Stimulated activated naive B cell treated with anti-CD40 and anti-IgM and Interleukin-4, amounts not matched to agents 10 μg/mL and 1 μg/mL and 100 μg/mL, for 72 hours (primary cell): ENCODE measurements at regions not wholly inside any gene's neighbourhood (a gene's known extent, or its start where the extent isn't known, plus 50 kb on each side); places are given as distances from the start of the nearest gene placed in this dataset.

Source experiments
- ATAC-seq, 2 donors: fragments of 150-1000 bp; cut with Tn5 transposase; replicated peaks; 2 replicates each; pipeline ENCODE4 v1.10.0; 2021; ENCODE audit warnings: moderate library complexity in 1 of 2
- DNase-seq: peaks from one replicate; pipeline ENCODE4 v3.0.0; 2021
- H3K27ac Mint-ChIP-seq: one replicate; pipeline ENCODE4 v1.8.0; 2022; ENCODE audit warnings: mild to moderate bottlenecking, mixed read lengths
- H3K27me3 Mint-ChIP-seq, 2 donors: one replicate each; pipeline ENCODE4 v1.8.0; 2022; ENCODE audit warnings: mixed read lengths in 2 of 2
- H3K36me3 Mint-ChIP-seq, 2 donors: one replicate each; pipeline ENCODE4 v1.8.0; 2022; ENCODE audit warnings: mixed read lengths in 2 of 2, mild to moderate bottlenecking in 1 of 2
- H3K4me1 Mint-ChIP-seq, 2 donors: one replicate each; pipeline ENCODE4 v1.8.0; 2022; ENCODE audit warnings: mixed read lengths in 2 of 2, mild to moderate bottlenecking in 1 of 2
- H3K4me3 Mint-ChIP-seq, 2 donors: one replicate each; pipeline ENCODE4 v1.8.0; 2022; ENCODE audit warnings: mild to moderate bottlenecking in 2 of 2, mixed read lengths in 2 of 2, moderate library complexity in 1 of 2
- H3K9me3 Mint-ChIP-seq, 2 donors: one replicate each; pipeline ENCODE4 v1.8.0; 2022; ENCODE audit warnings: mixed read lengths in 2 of 2, mild to moderate bottlenecking in 1 of 2

DNA sequence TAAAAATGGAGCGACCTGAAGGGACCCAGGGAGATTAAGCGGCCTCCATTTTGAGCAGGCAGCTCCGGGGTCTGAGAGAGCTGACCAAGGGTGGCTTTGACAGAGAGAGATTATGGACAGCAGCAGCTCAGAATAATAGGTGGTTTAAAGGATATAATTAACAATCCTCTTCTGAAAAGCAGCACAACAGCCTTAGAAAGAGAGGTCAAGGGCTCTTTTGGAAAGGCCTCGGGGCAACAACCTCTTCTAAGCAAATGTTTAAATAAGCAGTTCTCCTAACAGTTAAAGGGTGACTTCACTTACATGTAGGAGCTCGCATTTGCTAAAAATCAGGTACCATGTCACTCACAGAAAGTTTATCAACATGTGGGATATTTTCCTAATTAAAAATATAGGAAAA, 87.2 kb upstream of the FRMD6 start:
- no peak overlapping the region for H3K27ac Mint-ChIP-seq
- no peaks in the 10 kb centered on the region for H3K4me1 Mint-ChIP-seq
- no peaks in the 10 kb centered on the region for H3K36me3 Mint-ChIP-seq
- ATAC-seq (no peak), DNase-seq (no peak)
- H3K9me3 Mint-ChIP-seq, result no peaks in the 10 kb centered on the region
- no peak overlapping the region for H3K4me3 Mint-ChIP-seq
- H3K27me3 Mint-ChIP-seq, result peaks cover 0 to 3% of the 10 kb centered on the region in 2 donors

GRCh38 chr14:51564986-51565604, 86.6 kb upstream of the FRMD6 start:
- no peak overlapping the region for H3K4me3 Mint-ChIP-seq
- H3K27me3 Mint-ChIP-seq, result no peaks in the 10 kb centered on the region
- no peaks in the 10 kb centered on the region for H3K4me1 Mint-ChIP-seq
- H3K36me3 Mint-ChIP-seq, result no peaks in the 10 kb centered on the region
- H3K27ac Mint-ChIP-seq, result no peak overlapping the region
- no peak for ATAC-seq
- H3K9me3 Mint-ChIP-seq, result no peaks in the 10 kb centered on the region
- no peak for DNase-seq

- no peak for ATAC-seq
- no peak overlapping the region for H3K4me3 Mint-ChIP-seq
- H3K4me1 Mint-ChIP-seq, result no peaks in the 10 kb centered on the region
- H3K9me3 Mint-ChIP-seq, result no peaks in the 10 kb centered on the region
- H3K27me3 Mint-ChIP-seq, result peaks cover 6 to 7% of the 10 kb centered on the region in 2 donors
- no peaks in the 10 kb centered on the region for H3K36me3 Mint-ChIP-seq
- no peak overlapping the region for H3K27ac Mint-ChIP-seq
- DNase-seq, result no peak
Measured at GRCh38 chr14:51566831-51567582, 84.7 kb upstream of the FRMD6 start.

- H3K4me1 Mint-ChIP-seq, result no peaks in the 10 kb centered on the region
- no peak overlapping the region for H3K27ac Mint-ChIP-seq
- no peak for ATAC-seq
- no peaks in the 10 kb centered on the region for H3K36me3 Mint-ChIP-seq
- peaks cover 11 to 15% of the 10 kb centered on the region in 2 donors for H3K27me3 Mint-ChIP-seq
- H3K4me3 Mint-ChIP-seq, result no peak overlapping the region
- no peaks in the 10 kb centered on the region for H3K9me3 Mint-ChIP-seq
- DNase-seq, result no peak
Measured at GRCh38 chr14:51568366-51568765, 83.3 kb upstream of the FRMD6 start.

DNA sequence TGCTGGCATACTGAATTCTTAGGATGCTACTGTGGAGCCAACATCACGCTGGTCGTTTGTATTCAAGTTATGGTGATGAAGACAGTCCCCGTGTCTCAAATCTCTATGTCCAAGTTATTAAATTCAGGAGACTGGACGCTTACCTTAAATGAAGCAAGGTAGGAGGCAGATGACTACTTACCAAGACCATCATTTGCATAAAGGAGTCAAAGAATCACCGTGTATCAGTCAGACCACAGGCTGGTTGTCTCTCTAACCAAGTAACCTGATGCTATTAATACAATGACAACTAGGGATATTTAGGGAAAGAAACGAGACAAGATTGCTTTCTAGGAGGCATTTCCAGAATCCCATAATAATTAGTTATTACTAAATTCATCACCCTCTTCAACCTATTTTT, 78.1 kb upstream of the FRMD6 start:
- ATAC-seq (no peak), DNase-seq (no peak)
- Mint-ChIP-seq H3K36me3 (no peaks in the 10 kb centered on the region), H3K4me3 (no peak overlapping the region), H3K9me3 (no peaks in the 10 kb centered on the region), H3K27ac (no peak overlapping the region), H3K27me3 (peaks cover 40% of the 10 kb centered on the region in 2 donors), H3K4me1 (no peaks in the 10 kb centered on the region)

DNA sequence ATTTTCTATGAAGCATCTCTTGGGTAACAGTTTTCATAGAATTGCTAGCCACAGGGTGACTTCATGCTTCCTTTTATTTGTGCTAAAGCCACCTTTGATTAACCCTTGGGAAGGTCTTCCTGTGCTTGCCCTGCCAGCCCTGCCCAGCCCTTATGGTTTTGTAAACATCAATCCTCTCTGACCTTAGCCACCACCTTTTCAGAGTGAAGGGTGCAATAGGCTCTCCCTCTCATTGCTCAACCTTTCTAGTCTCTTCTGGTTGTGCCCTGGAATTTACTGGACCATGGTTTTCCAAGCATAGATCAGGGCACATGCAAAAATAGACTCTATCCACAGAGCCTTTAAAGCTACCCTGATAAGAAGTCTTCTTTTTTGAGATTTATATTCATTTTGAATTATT, 77.7 kb upstream of the FRMD6 start:
- H3K27me3 Mint-ChIP-seq, result peaks cover 40 to 41% of the 10 kb centered on the region in 2 donors
- DNase-seq, result no peak
- H3K27ac Mint-ChIP-seq, result no peak overlapping the region
- no peaks in the 10 kb centered on the region for H3K9me3 Mint-ChIP-seq
- H3K36me3 Mint-ChIP-seq, result no peaks in the 10 kb centered on the region
- no peak overlapping the region for H3K4me3 Mint-ChIP-seq
- H3K4me1 Mint-ChIP-seq, result no peaks in the 10 kb centered on the region
- ATAC-seq, result no peak

GRCh38 chr14:51575349-51576116, 76.2 kb upstream of the FRMD6 start:
- Mint-ChIP-seq H3K4me3 (no peak overlapping the region), H3K4me1 (no peaks in the 10 kb centered on the region), H3K27me3 (peaks cover 39 to 44% of the 10 kb centered on the region in 2 donors), H3K36me3 (no peaks in the 10 kb centered on the region), H3K27ac (no peak overlapping the region), H3K9me3 (no peaks in the 10 kb centered on the region)
- ATAC-seq (no peak), DNase-seq (no peak)

DNA sequence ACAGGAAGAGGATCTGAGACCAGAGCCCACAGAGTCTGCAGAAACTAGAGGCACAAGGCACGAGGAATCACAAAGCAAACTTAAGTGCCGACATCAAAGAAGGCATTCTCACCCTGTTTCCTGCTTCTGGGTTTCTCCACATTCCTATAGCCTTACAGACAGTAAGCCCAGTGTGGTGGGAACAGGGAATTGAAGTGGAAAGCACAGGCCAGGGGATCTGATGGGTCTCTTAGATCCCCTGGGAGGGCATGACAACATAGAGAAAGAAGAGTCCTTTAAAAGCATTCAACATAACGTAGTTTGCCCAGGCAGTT, 75.6 kb upstream of the FRMD6 start:
- peaks cover 38 to 40% of the 10 kb centered on the region in 2 donors for H3K27me3 Mint-ChIP-seq
- H3K9me3 Mint-ChIP-seq, result no peaks in the 10 kb centered on the region
- no peaks in the 10 kb centered on the region for H3K36me3 Mint-ChIP-seq
- ATAC-seq (no peak), DNase-seq (no peak)
- no peaks in the 10 kb centered on the region for H3K4me1 Mint-ChIP-seq
- no peak overlapping the region for H3K4me3 Mint-ChIP-seq
- no peak overlapping the region for H3K27ac Mint-ChIP-seq

GRCh38 chr14:51576879-51577278, 74.8 kb upstream of the FRMD6 start:
- Mint-ChIP-seq H3K27me3 (peaks cover 39 to 41% of the 10 kb centered on the region in 2 donors), H3K9me3 (no peaks in the 10 kb centered on the region), H3K36me3 (no peaks in the 10 kb centered on the region), H3K27ac (no peak overlapping the region), H3K4me1 (no peaks in the 10 kb centered on the region), H3K4me3 (no peak overlapping the region)
- no peak for DNase-seq
- ATAC-seq, result no peak

GRCh38 chr14:51578853-51579252, 72.9 kb upstream of the FRMD6 start:
- no peak overlapping the region for H3K4me3 Mint-ChIP-seq
- no peak overlapping the region for H3K27ac Mint-ChIP-seq
- ATAC-seq (no peak), DNase-seq (no peak)
- H3K4me1 Mint-ChIP-seq, result no peaks in the 10 kb centered on the region
- H3K36me3 Mint-ChIP-seq, result no peaks in the 10 kb centered on the region
- peaks cover 28 to 36% of the 10 kb centered on the region in 2 donors for H3K27me3 Mint-ChIP-seq
- no peaks in the 10 kb centered on the region for H3K9me3 Mint-ChIP-seq

DNA sequence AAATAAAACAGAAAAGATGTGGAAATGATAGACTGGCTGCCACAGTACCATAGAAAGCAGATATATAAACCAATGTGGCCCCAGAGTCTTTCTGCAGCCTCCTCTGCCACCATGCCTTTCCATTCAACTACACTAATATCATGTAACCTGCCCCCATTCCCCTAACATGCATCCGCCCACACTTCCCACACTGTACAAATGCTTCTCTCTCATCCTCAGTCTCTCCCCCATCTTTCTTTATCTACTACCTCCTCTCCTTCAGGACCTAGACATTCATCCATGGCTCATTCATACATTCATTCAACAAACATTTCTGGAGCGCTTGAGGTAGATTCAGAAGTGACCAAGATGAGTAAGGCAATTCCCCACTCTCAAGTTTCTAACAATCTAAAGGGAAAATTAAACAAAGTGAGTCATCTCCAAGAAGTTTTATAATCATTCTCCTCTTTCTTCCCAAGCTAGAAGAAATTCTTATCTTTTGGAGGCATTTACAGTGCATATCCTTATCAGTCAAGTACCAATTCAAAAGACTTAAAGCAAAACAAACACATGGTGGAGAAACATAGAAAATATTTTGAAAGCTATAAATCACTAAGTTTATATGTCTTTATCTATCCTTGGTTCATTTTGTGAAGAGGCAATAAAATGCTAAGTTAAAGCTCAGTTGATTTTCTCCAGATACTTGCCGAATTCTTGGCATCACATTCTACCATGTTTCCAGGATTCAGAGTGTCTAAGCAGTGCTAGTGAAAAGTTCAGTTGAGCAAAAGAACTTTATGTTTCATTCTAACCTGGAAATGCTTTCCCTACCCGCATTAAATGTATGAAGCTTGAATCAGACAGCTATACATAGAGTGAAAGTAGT, 70.5 kb upstream of the FRMD6 start:
- no peaks in the 10 kb centered on the region for H3K4me1 Mint-ChIP-seq
- H3K4me3 Mint-ChIP-seq, result no peak overlapping the region
- ATAC-seq (no peak), DNase-seq (no peak)
- no peaks in the 10 kb centered on the region for H3K9me3 Mint-ChIP-seq
- no peak overlapping the region for H3K27ac Mint-ChIP-seq
- H3K27me3 Mint-ChIP-seq, result peaks cover 17 to 25% of the 10 kb centered on the region in 2 donors
- no peaks in the 10 kb centered on the region for H3K36me3 Mint-ChIP-seq

DNA sequence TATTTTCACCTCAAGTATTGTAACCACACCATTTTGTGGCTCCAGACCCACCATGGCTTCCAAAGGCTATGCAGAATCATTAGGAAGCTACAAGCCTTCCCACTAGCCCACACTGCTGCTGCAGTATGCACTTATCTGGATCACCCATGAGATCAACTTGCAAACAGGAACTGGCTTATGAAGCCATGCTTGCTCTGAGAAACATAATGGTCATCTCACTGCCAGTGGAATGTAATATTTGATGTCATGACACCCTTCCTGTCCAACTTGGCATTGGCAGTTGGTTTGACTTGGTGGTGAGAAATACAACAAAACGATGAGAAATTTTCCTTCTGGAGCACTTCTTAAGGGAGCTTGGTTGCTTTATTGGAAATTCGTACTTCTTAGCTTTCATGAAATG, 69.3 kb upstream of the FRMD6 start:
- DNase-seq (no peak), ATAC-seq (no peak)
- Mint-ChIP-seq H3K9me3 (no peaks in the 10 kb centered on the region), H3K27me3 (peaks cover 10 to 13% of the 10 kb centered on the region in 2 donors), H3K4me3 (no peak overlapping the region), H3K36me3 (no peaks in the 10 kb centered on the region), H3K4me1 (no peaks in the 10 kb centered on the region), H3K27ac (no peak overlapping the region)

DNA sequence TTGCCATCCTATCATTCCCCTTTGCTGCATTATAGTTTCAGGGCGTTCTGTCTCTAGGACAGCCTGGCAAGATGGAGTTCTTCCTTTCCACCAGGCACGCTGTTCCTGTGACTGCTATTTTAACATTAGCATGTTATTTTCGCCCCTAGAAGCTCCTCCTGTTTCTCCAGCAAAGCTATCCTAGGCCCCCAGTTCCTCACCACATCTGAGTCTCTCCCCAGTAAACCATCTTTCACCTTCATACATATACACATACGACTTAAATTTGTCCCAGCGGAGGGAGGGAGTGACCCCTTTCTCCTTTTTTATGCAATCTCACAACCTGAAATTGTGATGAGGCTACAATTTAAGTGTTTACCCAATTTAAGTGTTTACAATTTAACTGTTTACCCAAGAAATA, 66.7 kb upstream of the FRMD6 start:
- Mint-ChIP-seq H3K27me3 (peaks cover 8 to 18% of the 10 kb centered on the region in 2 donors), H3K27ac (no peak overlapping the region), H3K4me1 (no peaks in the 10 kb centered on the region), H3K36me3 (no peaks in the 10 kb centered on the region), H3K4me3 (no peak overlapping the region), H3K9me3 (no peaks in the 10 kb centered on the region)
- ATAC-seq (no peak), DNase-seq (no peak)

GRCh38 chr14:51592836-51593235, 58.9 kb upstream of the FRMD6 start:
- DNase-seq (no peak), ATAC-seq (no peak)
- no peaks in the 10 kb centered on the region for H3K4me1 Mint-ChIP-seq
- no peaks in the 10 kb centered on the region for H3K9me3 Mint-ChIP-seq
- no peaks in the 10 kb centered on the region for H3K36me3 Mint-ChIP-seq
- H3K27me3 Mint-ChIP-seq, result peaks cover 13 to 22% of the 10 kb centered on the region in 2 donors
- no peak overlapping the region for H3K27ac Mint-ChIP-seq
- H3K4me3 Mint-ChIP-seq, result no peak overlapping the region
